ENCODE measurements at regions not wholly inside any gene's neighbourhood (a gene's known extent, or its start where the extent isn't known, plus 50 kb on each side); places are given as distances from the start of the nearest gene placed in this dataset.
A peak's percentile ranks its signal among the peaks of the same experiment; 100 is the strongest.

DNA sequence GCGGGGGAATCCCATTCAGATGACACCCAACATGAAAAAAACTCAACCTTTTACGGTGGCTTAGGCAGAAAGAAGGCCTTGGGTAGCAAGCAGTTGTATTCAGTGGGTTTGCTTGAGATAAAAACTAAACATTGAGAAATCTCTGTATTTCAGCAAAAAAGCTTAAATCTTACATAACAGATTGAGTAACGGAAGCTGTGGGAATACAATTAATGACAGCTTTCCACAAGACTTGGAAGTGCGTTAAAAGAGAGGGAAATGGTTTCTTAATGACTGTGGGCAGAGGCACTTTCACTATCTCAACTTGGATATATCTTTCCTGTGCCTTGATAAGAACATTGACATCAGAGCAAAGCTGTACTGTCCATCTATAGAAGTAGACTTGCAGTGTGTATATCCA, 418.5 kb upstream of the HS3ST1 start:
- TF ChIP-seq, protein P1, sequence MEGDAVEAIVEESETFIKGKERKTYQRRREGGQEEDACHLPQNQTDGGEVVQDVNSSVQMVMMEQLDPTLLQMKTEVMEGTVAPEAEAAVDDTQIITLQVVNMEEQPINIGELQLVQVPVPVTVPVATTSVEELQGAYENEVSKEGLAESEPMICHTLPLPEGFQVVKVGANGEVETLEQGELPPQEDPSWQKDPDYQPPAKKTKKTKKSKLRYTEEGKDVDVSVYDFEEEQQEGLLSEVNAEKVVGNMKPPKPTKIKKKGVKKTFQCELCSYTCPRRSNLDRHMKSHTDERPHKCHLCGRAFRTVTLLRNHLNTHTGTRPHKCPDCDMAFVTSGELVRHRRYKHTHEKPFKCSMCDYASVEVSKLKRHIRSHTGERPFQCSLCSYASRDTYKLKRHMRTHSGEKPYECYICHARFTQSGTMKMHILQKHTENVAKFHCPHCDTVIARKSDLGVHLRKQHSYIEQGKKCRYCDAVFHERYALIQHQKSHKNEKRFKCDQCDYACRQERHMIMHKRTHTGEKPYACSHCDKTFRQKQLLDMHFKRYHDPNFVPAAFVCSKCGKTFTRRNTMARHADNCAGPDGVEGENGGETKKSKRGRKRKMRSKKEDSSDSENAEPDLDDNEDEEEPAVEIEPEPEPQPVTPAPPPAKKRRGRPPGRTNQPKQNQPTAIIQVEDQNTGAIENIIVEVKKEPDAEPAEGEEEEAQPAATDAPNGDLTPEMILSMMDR (IDR thresholded peaks at IDR 0.05): no peak
- Mint-ChIP-seq H3K4me3 (no peak overlapping the region), H3K27ac (no peak overlapping the region), H3K27me3 (no peaks in the 10 kb centered on the region), H3K9me3 (no peaks in the 10 kb centered on the region), H3K4me1 (ENCODE audit: low read depth) (no peaks in the 10 kb centered on the region), H3K36me3 (ENCODE audit: low read depth) (no peaks in the 10 kb centered on the region)
- Histone ChIP-seq H3K4me1 (ENCODE audit: insufficient read depth, low read length) (no peaks in the 10 kb centered on the region), H3K36me3 (ENCODE audit: insufficient read depth, low read length) (no peaks in the 10 kb centered on the region), H3K4me3 (ENCODE audit: low read length) (no peak overlapping the region), H3K9me3 (ENCODE audit: control insufficient read depth in 1 of 2, insufficient read depth in 1 of 2, low read length in 2 of 2) (no peaks in the 10 kb centered on the region), H3K27ac (ENCODE audit: low read depth in 1 of 2, low read length in 2 of 2) (no peak overlapping the region), H3K27me3 (ENCODE audit: control insufficient read depth in 1 of 2, insufficient read depth in 2 of 2, low read length in 2 of 2) (no peaks in the 10 kb centered on the region)
- DNase-seq (no peak), ATAC-seq (ENCODE audit: poor library complexity) (no peak)
- intact Hi-C loops (cut with DNase I, micrococcal nuclease): no loop called here
- POLR2A ChIA-PET: no interaction called here
- CTCF ChIA-PET: no interaction called here

DNA sequence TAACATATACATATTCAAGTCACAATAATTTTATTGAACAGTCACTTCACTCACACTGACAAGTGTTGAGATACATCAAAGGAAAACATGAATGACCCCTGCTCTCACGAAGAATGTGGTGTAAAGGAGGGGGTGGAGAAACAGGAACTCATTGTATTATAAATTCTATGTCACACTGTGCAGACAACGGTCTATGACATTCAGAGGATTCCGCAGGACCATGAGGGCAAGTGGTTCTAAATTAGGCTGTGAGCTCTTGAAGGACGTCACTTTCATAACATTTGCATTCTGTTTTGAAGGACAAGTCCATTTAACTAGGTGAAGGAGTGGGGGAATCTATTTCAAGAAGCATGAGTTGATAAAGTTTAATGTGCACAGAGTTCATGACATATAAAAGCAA, 415.2 kb upstream of the HS3ST1 start:
- intact Hi-C loops (cut with DNase I, micrococcal nuclease): no loop called here
- Mint-ChIP-seq H3K4me1 (ENCODE audit: low read depth) (no peaks in the 10 kb centered on the region), H3K36me3 (ENCODE audit: low read depth) (no peaks in the 10 kb centered on the region), H3K27me3 (no peaks in the 10 kb centered on the region), H3K4me3 (no peak overlapping the region), H3K27ac (no peak overlapping the region), H3K9me3 (no peaks in the 10 kb centered on the region)
- no peaks in the 10 kb centered on the region for H3K9me3 ChIP-seq (ENCODE audit: control insufficient read depth in 1 of 2, insufficient read depth in 1 of 2, low read length in 2 of 2)
- no peak for DNase-seq
- ChIA-PET CTCF (no interaction called here), POLR2A (no interaction called here)
- H3K4me1 ChIP-seq (ENCODE audit: insufficient read depth, low read length): no peaks in the 10 kb centered on the region
- H3K4me3 ChIP-seq (ENCODE audit: low read length): no peak overlapping the region
- no peaks in the 10 kb centered on the region for H3K36me3 ChIP-seq (ENCODE audit: insufficient read depth, low read length)
- no peak for ATAC-seq (ENCODE audit: poor library complexity)
- TF ChIP-seq, protein P1 (IDR thresholded peaks at IDR 0.05): no peak
- H3K27ac ChIP-seq (ENCODE audit: low read depth in 1 of 2, low read length in 2 of 2): no peak overlapping the region
- no peaks in the 10 kb centered on the region for H3K27me3 ChIP-seq (ENCODE audit: control insufficient read depth in 1 of 2, insufficient read depth in 2 of 2, low read length in 2 of 2)

DNA sequence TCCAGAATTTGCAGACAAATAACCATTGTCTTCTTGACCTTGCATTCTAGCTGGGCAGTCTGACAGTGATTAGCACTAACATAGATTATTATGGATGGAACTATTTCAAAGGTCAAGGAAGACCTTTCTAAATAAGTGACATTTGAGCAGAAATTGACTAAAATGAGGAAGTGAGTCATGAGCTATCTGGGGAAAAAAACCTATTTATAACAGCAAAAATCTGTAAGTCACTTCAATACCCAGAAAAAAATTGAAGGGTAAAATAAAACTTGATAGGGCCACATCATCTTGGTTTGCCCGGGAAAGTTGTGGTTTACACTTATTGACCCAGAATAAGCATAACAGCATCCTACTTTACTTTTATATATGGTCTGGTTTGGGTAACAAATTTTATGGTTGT, 414.6 kb upstream of the HS3ST1 start:
- no peaks in the 10 kb centered on the region for H3K4me1 ChIP-seq (ENCODE audit: insufficient read depth, low read length)
- ATAC-seq (ENCODE audit: poor library complexity) (no peak), DNase-seq (peak in 1 of 14 experiments; percentile 10)
- H3K27me3 ChIP-seq (ENCODE audit: control insufficient read depth in 1 of 2, insufficient read depth in 2 of 2, low read length in 2 of 2): no peaks in the 10 kb centered on the region
- H3K36me3 ChIP-seq (ENCODE audit: insufficient read depth, low read length): no peaks in the 10 kb centered on the region
- TF ChIP-seq, protein P1 (IDR thresholded peaks at IDR 0.05): no peak
- H3K27ac ChIP-seq (ENCODE audit: low read depth in 1 of 2, low read length in 2 of 2): no peak overlapping the region
- Mint-ChIP-seq H3K27ac (no peak overlapping the region), H3K4me1 (ENCODE audit: low read depth) (no peaks in the 10 kb centered on the region), H3K36me3 (ENCODE audit: low read depth) (no peaks in the 10 kb centered on the region), H3K9me3 (no peaks in the 10 kb centered on the region), H3K4me3 (no peak overlapping the region), H3K27me3 (no peaks in the 10 kb centered on the region)
- intact Hi-C loops (cut with DNase I, micrococcal nuclease): no loop called here
- ChIA-PET POLR2A (no interaction called here), CTCF (no interaction called here)
- no peaks in the 10 kb centered on the region for H3K9me3 ChIP-seq (ENCODE audit: control insufficient read depth in 1 of 2, insufficient read depth in 1 of 2, low read length in 2 of 2)
- H3K4me3 ChIP-seq (ENCODE audit: low read length): no peak overlapping the region
